ENCODE measurements at regions not wholly inside any gene's neighbourhood (a gene's known extent, or its start where the extent isn't known, plus 50 kb on each side); places are given as distances from the start of the nearest gene placed in this dataset.
A peak's percentile ranks its signal among the peaks of the same experiment; 100 is the strongest.
"Not testable (repeated sequence)": the region's sequence is repeated elsewhere in the genome, so short reads cannot be mapped to it uniquely, and the experiment has no call there.

- H3K27me3 Mint-ChIP-seq (ENCODE audit: insufficient read depth, low read depth, poor library complexity); H3K27ac Mint-ChIP-seq; H3K4me2 ChIP-seq; H3K36me3 ChIP-seq (ENCODE audit: insufficient read depth); H3K27ac ChIP-seq (ENCODE audit: low read depth); H3K4me3 Mint-ChIP-seq; H3K4me1 Mint-ChIP-seq; H3K9me3 Mint-ChIP-seq; H3K79me2 ChIP-seq (replicated peaks; ENCODE audit: insufficient read depth); H3K4me1 ChIP-seq (ENCODE audit: insufficient read depth); H3K27me3 ChIP-seq (ENCODE audit: insufficient read depth); H3K36me3 Mint-ChIP-seq (ENCODE audit: low read depth); ATAC-seq; DNase-seq (ENCODE audit: low spot score); H3F3A ChIP-seq (replicated peaks; ENCODE audit: low read depth); H3K9me2 ChIP-seq (ENCODE audit: insufficient read depth); H4K20me1 ChIP-seq (replicated peaks; ENCODE audit: insufficient read depth); H3K4me3 ChIP-seq: not testable (repeated sequence)
- H2AFZ ChIP-seq: 0 out of 2 replicates have a peak overlapping the region, but pooled peaks have one; percentile 3
These were observed 390.5 kb downstream of the CHSY3 start for GRCh38 chr5:130294798-130295197.

GRCh38 chr5:130290219-130290618 is 386.0 kb downstream of the CHSY3 start:
- Mint-ChIP-seq H3K4me3 (no peak overlapping the region), H3K36me3 (ENCODE audit: low read depth) (no peaks in the 10 kb centered on the region), H3K9me3 (no peaks in the 10 kb centered on the region; the same call in 2 of the 3 replicates), H3K27me3 (ENCODE audit: insufficient read depth, low read depth, poor library complexity) (no peaks in the 10 kb centered on the region), H3K4me1 (peaks cover 3% of the 10 kb centered on the region; the same call in 2 of the 3 replicates), H3K27ac (no peak overlapping the region)
- TF ChIP-seq, protein P1, sequence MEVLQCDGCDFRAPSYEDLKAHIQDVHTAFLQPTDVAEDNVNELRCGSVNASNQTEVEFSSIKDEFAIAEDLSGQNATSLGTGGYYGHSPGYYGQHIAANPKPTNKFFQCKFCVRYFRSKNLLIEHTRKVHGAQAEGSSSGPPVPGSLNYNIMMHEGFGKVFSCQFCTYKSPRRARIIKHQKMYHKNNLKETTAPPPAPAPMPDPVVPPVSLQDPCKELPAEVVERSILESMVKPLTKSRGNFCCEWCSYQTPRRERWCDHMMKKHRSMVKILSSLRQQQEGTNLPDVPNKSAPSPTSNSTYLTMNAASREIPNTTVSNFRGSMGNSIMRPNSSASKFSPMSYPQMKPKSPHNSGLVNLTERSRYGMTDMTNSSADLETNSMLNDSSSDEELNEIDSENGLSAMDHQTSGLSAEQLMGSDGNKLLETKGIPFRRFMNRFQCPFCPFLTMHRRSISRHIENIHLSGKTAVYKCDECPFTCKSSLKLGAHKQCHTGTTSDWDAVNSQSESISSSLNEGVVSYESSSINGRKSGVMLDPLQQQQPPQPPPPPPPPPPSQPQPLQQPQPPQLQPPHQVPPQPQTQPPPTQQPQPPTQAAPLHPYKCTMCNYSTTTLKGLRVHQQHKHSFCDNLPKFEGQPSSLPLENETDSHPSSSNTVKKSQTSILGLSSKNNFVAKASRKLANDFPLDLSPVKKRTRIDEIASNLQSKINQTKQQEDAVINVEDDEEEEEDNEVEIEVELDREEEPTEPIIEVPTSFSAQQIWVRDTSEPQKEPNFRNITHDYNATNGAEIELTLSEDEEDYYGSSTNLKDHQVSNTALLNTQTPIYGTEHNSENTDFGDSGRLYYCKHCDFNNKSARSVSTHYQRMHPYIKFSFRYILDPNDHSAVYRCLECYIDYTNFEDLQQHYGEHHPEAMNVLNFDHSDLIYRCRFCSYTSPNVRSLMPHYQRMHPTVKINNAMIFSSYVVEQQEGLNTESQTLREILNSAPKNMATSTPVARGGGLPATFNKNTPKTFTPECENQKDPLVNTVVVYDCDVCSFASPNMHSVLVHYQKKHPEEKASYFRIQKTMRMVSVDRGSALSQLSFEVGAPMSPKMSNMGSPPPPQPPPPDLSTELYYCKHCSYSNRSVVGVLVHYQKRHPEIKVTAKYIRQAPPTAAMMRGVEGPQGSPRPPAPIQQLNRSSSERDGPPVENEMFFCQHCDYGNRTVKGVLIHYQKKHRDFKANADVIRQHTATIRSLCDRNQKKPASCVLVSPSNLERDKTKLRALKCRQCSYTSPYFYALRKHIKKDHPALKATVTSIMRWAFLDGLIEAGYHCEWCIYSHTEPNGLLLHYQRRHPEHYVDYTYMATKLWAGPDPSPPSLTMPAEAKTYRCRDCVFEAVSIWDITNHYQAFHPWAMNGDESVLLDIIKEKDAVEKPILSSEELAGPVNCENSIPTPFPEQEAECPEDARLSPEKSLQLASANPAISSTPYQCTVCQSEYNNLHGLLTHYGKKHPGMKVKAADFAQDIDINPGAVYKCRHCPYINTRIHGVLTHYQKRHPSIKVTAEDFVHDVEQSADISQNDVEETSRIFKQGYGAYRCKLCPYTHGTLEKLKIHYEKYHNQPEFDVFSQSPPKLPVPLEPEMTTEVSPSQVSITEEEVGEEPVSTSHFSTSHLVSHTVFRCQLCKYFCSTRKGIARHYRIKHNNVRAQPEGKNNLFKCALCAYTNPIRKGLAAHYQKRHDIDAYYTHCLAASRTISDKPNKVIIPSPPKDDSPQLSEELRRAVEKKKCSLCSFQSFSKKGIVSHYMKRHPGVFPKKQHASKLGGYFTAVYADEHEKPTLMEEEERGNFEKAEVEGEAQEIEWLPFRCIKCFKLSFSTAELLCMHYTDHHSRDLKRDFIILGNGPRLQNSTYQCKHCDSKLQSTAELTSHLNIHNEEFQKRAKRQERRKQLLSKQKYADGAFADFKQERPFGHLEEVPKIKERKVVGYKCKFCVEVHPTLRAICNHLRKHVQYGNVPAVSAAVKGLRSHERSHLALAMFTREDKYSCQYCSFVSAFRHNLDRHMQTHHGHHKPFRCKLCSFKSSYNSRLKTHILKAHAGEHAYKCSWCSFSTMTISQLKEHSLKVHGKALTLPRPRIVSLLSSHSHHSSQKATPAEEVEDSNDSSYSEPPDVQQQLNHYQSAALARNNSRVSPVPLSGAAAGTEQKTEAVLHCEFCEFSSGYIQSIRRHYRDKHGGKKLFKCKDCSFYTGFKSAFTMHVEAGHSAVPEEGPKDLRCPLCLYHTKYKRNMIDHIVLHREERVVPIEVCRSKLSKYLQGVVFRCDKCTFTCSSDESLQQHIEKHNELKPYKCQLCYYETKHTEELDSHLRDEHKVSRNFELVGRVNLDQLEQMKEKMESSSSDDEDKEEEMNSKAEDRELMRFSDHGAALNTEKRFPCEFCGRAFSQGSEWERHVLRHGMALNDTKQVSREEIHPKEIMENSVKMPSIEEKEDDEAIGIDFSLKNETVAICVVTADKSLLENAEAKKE (CRISPR knock-in tag; IDR thresholded peaks at IDR 0.05): no peak
- TF ChIP-seq JUNB (IDR thresholded peaks at IDR 0.05; ENCODE audit: unreplicated experiment) (no peak), ZNF331 (CRISPR knock-in tag; IDR thresholded peaks at IDR 0.05; ENCODE audit: low read depth) (no peak), CTCF (conservative IDR thresholded peaks at IDR 0.05; ENCODE audit: low read depth in 2 of 2) (no peak), NANOG (IDR thresholded peaks at IDR 0.05; ENCODE audit: borderline replicate concordance) (no peak), REST (IDR thresholded peaks at IDR 0.05; ENCODE audit: unreplicated experiment) (no peak), EZH2 (IDR thresholded peaks at IDR 0.05; ENCODE audit: low read depth, unreplicated experiment) (no peak), EZH2phosphoT487 (IDR thresholded peaks at IDR 0.05; ENCODE audit: unreplicated experiment) (no peak), CREB1 (CRISPR knock-in tag; IDR thresholded peaks at IDR 0.05; ENCODE audit: low read depth) (no peak), ZNF114 (CRISPR knock-in tag; IDR thresholded peaks at IDR 0.05) (no peak), STAT1 (IDR thresholded peaks at IDR 0.05; ENCODE audit: unreplicated experiment) (no peak)
- no peak overlapping the region for H3K4me2 ChIP-seq
- H3F3A ChIP-seq (replicated peaks; ENCODE audit: low read depth): no peaks in the 10 kb centered on the region
- DNase-seq (ENCODE audit: low spot score) (no peak), ATAC-seq (no peak)
- no peak overlapping the region for H3K4me3 ChIP-seq
- no peaks in the 10 kb centered on the region for H3K9me2 ChIP-seq (ENCODE audit: insufficient read depth)
- no peaks in the 10 kb centered on the region for H3K79me2 ChIP-seq (replicated peaks; ENCODE audit: insufficient read depth)
- H3K36me3 ChIP-seq (ENCODE audit: insufficient read depth): no peaks in the 10 kb centered on the region
- no peaks in the 10 kb centered on the region for H3K27me3 ChIP-seq (ENCODE audit: insufficient read depth)
- no peak overlapping the region for H2AFZ ChIP-seq
- no peaks in the 10 kb centered on the region for H4K20me1 ChIP-seq (replicated peaks; ENCODE audit: insufficient read depth)
- no peaks in the 10 kb centered on the region for H3K4me1 ChIP-seq (ENCODE audit: insufficient read depth)
- no peak overlapping the region for H3K27ac ChIP-seq (ENCODE audit: low read depth)

All from GM23338 (cell line).